Retinal pigment epithelial cell (primary cell): ENCODE measurements at regions not wholly inside any gene's neighbourhood (a gene's known extent, or its start where the extent isn't known, plus 50 kb on each side); places are given as distances from the start of the nearest gene placed in this dataset.

ENCODE experiments used
- DNase-seq: peaks from one replicate; pipeline ENCODE4 v3.0.0-alpha.2; 2010; ENCODE audit warnings: low read depth
- H3K4me3 ChIP-seq: 2 replicates; pipeline ENCODE4 v1.5.1; 2011; ENCODE audit warnings: mild to moderate bottlenecking, low read length, control low read depth, moderate library complexity
- TF ChIP-seq, protein P1 (sequence below): conservative IDR thresholded peaks from 2 replicates; pipeline ENCODE4 v1.5.1; 2011; ENCODE audit warnings: low read depth, low read length, control low read depth, inconsistent platforms

DNA sequence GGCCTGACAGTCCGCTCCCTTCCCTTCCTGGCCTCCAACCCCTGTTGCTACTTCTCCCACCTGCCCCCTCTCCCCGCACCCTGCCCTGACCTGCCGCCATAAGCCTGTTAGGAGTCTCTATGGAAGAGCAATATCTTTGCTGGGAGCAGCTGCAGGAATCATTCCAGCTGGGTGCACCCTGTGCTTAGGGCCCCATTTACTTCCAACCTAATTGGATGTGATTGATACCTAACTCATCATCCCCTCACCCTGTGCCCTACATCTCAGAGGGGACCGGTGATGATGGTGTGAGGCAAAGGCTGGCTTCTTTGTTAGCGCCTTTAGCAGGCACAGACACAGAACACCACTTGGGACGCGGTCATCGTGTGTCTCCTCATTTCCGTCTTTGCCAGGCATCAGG is 80.0 kb upstream of the FAM180A start:
- H3K4me3 ChIP-seq = no peak overlapping the region
- no peak for DNase-seq
- TF ChIP-seq, protein P1, sequence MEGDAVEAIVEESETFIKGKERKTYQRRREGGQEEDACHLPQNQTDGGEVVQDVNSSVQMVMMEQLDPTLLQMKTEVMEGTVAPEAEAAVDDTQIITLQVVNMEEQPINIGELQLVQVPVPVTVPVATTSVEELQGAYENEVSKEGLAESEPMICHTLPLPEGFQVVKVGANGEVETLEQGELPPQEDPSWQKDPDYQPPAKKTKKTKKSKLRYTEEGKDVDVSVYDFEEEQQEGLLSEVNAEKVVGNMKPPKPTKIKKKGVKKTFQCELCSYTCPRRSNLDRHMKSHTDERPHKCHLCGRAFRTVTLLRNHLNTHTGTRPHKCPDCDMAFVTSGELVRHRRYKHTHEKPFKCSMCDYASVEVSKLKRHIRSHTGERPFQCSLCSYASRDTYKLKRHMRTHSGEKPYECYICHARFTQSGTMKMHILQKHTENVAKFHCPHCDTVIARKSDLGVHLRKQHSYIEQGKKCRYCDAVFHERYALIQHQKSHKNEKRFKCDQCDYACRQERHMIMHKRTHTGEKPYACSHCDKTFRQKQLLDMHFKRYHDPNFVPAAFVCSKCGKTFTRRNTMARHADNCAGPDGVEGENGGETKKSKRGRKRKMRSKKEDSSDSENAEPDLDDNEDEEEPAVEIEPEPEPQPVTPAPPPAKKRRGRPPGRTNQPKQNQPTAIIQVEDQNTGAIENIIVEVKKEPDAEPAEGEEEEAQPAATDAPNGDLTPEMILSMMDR = no peak

DNA sequence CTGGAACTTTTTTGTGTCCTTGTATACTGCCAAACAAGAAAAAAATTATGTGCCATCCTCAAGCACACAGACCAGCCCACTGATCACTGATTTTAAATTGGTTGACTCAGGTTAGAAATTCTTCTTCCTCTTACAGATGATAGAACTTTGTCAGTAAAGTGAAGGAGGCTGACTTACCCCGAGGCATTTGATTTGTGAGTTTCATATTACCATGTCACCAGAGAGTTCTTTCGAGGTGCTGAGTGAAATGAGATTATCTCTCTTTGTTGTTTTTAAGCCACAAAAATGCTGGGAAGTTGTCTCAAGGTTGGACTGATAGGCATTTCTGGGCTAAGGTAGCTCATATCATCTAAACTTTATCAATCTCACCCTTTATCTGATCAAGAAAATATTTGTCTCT is 78.8 kb upstream of the FAM180A start:
- H3K4me3 ChIP-seq = no peak overlapping the region
- DNase-seq = no peak
- TF ChIP-seq, protein P1 = no peak

DNA sequence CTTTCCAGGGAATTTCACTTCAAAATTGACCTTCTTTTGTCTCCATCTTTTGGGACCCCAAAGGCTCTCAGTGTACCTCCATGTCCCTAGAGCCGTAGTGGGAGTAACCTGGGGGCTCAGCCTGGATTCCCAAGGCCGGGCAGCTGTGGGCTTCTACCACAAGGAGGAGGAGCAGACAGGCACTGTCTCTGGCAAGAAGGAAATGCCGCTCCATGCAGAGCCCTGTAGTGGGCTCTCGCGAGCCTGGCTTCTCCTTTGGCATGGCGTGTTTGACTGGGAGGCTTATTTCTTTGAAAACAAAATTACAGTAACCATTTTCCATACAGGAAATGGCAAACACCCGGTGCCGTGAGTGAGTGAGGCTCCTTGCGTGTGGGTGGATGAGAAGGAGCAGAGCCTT is 76.8 kb upstream of the FAM180A start:
- DNase-seq = no peak
- TF ChIP-seq, protein P1 = no peak
- H3K4me3 ChIP-seq = no peak overlapping the region

DNA sequence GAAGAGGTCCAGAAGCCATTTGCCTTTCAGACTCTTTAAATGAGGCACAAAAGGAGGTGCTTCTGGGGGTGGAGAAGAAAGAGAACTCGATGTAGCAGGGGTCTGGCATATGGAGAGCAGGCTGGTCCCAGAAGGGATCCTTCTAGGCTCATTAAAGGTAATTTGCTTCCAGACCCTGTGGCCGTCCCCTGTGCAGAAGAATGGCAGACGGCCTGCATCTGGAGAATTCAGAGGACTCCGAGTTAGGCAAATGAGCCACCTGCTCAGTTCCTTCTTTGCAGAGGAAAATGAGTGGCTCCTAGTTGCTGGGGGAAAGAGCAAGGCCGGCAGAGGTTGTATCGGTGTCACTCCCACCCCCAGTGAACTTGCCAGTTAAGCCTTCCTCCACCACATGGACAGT is 73.8 kb upstream of the FAM180A start:
- TF ChIP-seq, protein P1 = no peak
- DNase-seq = no peak
- H3K4me3 ChIP-seq = no peak overlapping the region

DNA sequence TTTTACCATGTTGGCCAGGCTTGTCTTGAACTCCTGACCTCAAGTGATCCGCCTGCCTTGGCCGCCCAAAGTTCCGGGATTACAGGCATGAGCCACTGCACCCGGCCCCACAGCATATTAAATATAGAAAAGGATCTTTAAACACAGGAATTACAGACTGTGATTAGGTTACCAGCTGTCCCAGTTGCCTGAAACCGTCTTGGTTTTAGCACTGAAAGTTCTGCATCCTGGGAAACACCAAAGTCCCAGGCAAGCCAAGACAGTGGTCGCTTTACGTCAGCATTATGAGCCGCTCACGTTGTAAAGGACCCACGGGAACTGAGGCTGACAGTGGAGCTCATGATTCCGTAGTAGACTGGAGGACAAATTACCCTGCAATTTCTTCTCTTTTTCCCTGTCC is 69.0 kb upstream of the FAM180A start:
- no peak for DNase-seq
- no peak overlapping the region for H3K4me3 ChIP-seq
- TF ChIP-seq, protein P1 = no peak

DNA sequence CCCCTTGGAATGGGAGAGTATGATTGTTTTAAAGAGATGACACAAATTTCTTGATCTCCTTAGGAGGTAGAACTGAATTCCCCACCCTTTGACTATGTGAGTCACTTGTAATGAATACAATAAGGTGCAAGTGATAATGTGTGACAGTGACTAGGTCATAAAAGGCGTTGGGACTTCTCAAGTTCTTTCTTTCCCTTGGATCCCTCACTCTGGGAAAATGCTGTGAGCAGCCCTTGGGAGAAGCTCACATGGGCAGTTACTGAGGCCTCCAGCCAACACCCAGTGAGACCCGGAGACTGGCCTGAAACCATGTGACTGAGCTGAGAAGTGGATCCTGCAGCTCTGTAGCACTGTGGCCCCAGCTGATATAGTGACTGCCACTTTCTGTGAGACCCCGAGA is 66.4 kb upstream of the FAM180A start:
- H3K4me3 ChIP-seq = no peak overlapping the region
- no peak for DNase-seq
- TF ChIP-seq, protein P1 = no peak

DNA sequence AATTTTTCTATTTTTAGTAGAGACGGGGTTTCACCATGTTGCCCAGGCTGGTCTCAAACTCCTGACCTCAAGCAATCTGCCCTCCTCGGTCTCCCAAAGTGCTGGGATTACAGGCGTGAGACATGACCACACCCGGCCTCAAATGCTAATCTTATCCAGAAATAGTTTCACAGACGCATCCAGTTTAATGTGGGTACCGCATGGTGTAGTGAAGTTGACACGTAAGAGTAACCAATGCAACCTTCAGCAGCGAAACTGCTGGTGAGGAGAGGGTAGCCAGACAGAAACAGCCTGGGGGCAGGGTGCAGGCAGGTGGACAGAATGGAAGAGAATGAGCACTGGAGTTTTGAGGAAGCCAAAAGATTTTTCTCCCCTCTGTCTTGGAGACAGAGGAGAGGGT is 63.5 kb upstream of the FAM180A start:
- DNase-seq = no peak
- TF ChIP-seq, protein P1 = no peak
- H3K4me3 ChIP-seq = no peak overlapping the region
